Smooth muscle cell (in vitro differentiated cells): ENCODE measurements at regions not wholly inside any gene's neighbourhood (a gene's known extent, or its start where the extent isn't known, plus 50 kb on each side); places are given as distances from the start of the nearest gene placed in this dataset.

Experiments
- DNase-seq: peaks from one replicate; lab custom pipeline; 2025; ENCODE audit not compliant: unreplicated experiment; lab: John Stamatoyannopoulos, UW
- H2AFZ ChIP-seq: fragments of 200-600 bp; sonication (generic); 2 replicates; pipeline ENCODE4 v1.6.0; 2016; ENCODE audit warnings: antibody characterized with exemption, low read depth, mild to moderate bottlenecking
- H3F3A ChIP-seq: fragments of 200-600 bp; sonication (generic); 2 replicates; pipeline ENCODE4 v1.6.0; 2017; ENCODE audit warnings: antibody characterized with exemption, low read depth
- H3K27ac ChIP-seq: fragments of 200-600 bp; sonication (generic); 2 replicates; pipeline ENCODE4 v1.5.1; 2016; ENCODE audit warnings: low read depth, mild to moderate bottlenecking
- H3K27me3 ChIP-seq: fragments of 200-600 bp; sonication (generic); 2 replicates; pipeline ENCODE4 v1.6.1; 2016; ENCODE audit warnings: low read depth, mild to moderate bottlenecking
- H3K36me3 ChIP-seq: fragments of 200-600 bp; sonication (generic); 2 replicates; pipeline ENCODE4 v1.5.1; 2016; ENCODE audit warnings: low read depth
- H3K4me1 ChIP-seq: fragments of 200-600 bp; sonication (generic); 2 replicates; pipeline ENCODE4 v1.5.1; 2016; ENCODE audit warnings: low read depth
- H3K4me2 ChIP-seq: fragments of 200-600 bp; sonication (generic); 2 replicates; pipeline ENCODE4 v1.6.0; 2016; ENCODE audit warnings: mild to moderate bottlenecking
- H3K4me3 ChIP-seq: fragments of 200-600 bp; sonication (generic); 2 replicates; pipeline ENCODE4 v1.5.1; 2016; ENCODE audit warnings: mild to moderate bottlenecking
- H3K79me2 ChIP-seq: fragments of 200-600 bp; sonication (generic); 2 replicates; pipeline ENCODE4 v1.6.0; 2016; ENCODE audit warnings: low read depth, mild to moderate bottlenecking
- H3K9ac ChIP-seq: fragments of 200-600 bp; sonication (generic); 2 replicates; pipeline ENCODE4 v1.6.0; 2016; ENCODE audit warnings: low read depth
- H3K9me3 ChIP-seq: fragments of 200-600 bp; sonication (generic); replicated peaks from 2 replicates; pipeline ENCODE4 v1.5.1; 2016; ENCODE audit warnings: low read depth
- H4K20me1 ChIP-seq: fragments of 200-600 bp; sonication (generic); 2 replicates; pipeline ENCODE4 v1.6.0; 2016; ENCODE audit warnings: low read depth
- WGBS: methylation state at CpG from one replicate; pipeline ENCODE4 v1.1.7; 2016; ENCODE audit warnings: low lambda C conversion rate; 5-methylcytosine and 5-hydroxymethylcytosine counted together
- TF ChIP-seq, protein P1 (sequence below): fragments of 200-600 bp; sonication (generic); IDR thresholded peaks from 2 replicates; pipeline ENCODE4 v1.5.1; 2017; ENCODE audit warnings: borderline replicate concordance, mild to moderate bottlenecking, antibody characterized with exemption; ENCODE audit not compliant: insufficient read depth, poor library complexity, severe bottlenecking

DNA sequence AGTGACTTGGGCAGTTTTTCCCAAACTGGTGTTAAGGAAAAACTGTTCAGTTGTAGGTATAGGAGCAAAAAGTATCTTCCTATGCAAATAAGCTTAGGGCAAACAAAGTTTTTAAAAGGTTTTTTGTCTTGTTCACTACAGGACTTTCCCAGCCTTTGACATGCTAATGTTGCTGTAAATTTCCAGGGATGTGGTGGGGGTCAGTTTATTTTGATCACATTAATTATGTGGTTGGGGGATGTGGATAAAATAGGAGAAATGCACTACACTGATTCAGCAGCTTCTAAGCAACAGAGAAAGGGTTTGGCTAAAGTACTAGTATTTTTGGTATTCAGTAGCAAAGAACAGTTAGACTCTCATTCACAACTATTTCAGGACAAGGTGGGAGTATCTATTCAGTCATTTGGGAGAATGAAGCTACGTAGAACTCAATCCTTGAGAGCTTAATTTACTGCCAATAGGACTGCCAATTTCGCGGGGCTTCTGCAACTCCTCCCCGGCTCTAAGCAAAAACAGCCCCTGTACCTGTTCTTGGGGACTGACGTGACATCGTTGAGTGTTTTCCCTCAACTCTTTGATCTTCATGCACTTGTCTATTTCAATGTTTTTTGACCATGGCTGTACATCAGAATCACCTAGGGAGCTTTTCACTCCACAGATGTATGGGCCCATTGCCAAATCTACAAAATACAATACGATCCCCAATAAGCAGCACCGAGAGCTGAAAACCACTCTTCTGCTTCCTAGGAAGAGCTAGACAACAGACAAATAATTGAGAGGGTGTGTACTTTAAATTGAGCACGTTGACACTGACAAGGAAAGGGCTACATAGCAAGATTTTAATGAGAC lies 94.8 kb upstream of the NHSL1 start:
- peak overlapping the region; percentile 89 for H3K9ac ChIP-seq
- peaks cover 20% of the 10 kb centered on the region for H3K79me2 ChIP-seq
- DNase-seq: no peak
- peaks cover 9% of the 10 kb centered on the region for H3F3A ChIP-seq
- H3K4me3 ChIP-seq: peak overlapping the region; percentile 31
- no peaks in the 10 kb centered on the region for H3K9me3 ChIP-seq
- H3K36me3 ChIP-seq: no peaks in the 10 kb centered on the region
- peak overlapping the region; percentile 71 for H2AFZ ChIP-seq
- H3K27me3 ChIP-seq: no peaks in the 10 kb centered on the region
- 64% methylated on average over 9 of the region's 9 CpGs for WGBS
- TF ChIP-seq, protein P1, sequence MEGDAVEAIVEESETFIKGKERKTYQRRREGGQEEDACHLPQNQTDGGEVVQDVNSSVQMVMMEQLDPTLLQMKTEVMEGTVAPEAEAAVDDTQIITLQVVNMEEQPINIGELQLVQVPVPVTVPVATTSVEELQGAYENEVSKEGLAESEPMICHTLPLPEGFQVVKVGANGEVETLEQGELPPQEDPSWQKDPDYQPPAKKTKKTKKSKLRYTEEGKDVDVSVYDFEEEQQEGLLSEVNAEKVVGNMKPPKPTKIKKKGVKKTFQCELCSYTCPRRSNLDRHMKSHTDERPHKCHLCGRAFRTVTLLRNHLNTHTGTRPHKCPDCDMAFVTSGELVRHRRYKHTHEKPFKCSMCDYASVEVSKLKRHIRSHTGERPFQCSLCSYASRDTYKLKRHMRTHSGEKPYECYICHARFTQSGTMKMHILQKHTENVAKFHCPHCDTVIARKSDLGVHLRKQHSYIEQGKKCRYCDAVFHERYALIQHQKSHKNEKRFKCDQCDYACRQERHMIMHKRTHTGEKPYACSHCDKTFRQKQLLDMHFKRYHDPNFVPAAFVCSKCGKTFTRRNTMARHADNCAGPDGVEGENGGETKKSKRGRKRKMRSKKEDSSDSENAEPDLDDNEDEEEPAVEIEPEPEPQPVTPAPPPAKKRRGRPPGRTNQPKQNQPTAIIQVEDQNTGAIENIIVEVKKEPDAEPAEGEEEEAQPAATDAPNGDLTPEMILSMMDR: no peak
- peaks cover 13% of the 10 kb centered on the region for H3K4me1 ChIP-seq
- H3K27ac ChIP-seq: peak overlapping the region; percentile 97
- H4K20me1 ChIP-seq: peaks cover 5% of the 10 kb centered on the region
- H3K4me2 ChIP-seq: peak overlapping the region; percentile 80

DNA sequence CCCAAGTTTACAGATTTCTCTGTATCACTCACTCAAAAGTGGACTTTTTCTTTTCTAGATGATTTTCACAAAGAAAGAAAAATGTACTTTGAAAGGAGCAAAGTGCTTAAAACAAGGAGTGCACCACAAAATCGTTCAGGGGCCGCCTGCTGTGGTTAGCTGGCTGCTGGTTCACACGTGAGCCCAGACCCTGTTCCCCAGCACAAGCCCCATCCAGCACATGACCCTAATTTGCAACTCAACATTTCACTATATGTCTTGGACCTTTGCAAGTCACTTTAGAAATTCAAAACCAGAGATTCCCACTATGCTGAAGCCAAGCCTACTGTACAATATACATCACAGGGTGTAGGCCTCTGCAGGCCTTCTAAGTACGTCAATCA lies 95.5 kb upstream of the NHSL1 start:
- H3K79me2 ChIP-seq: peaks cover 20% of the 10 kb centered on the region
- H3K9me3 ChIP-seq: no peaks in the 10 kb centered on the region
- H3K4me1 ChIP-seq: peaks cover 13% of the 10 kb centered on the region
- DNase-seq: no peak
- H3K4me2 ChIP-seq: peak overlapping the region; percentile 80
- TF ChIP-seq, protein P1: no peak
- peaks cover 9% of the 10 kb centered on the region for H3F3A ChIP-seq
- H3K36me3 ChIP-seq: no peaks in the 10 kb centered on the region
- H2AFZ ChIP-seq: no peak overlapping the region
- WGBS: 83% methylated on average over 4 of the region's 4 CpGs
- peaks cover 5% of the 10 kb centered on the region for H4K20me1 ChIP-seq
- H3K27me3 ChIP-seq: no peaks in the 10 kb centered on the region
- H3K4me3 ChIP-seq: no peak overlapping the region
- H3K9ac ChIP-seq: no peak overlapping the region
- peak overlapping the region; percentile 97 for H3K27ac ChIP-seq

DNA sequence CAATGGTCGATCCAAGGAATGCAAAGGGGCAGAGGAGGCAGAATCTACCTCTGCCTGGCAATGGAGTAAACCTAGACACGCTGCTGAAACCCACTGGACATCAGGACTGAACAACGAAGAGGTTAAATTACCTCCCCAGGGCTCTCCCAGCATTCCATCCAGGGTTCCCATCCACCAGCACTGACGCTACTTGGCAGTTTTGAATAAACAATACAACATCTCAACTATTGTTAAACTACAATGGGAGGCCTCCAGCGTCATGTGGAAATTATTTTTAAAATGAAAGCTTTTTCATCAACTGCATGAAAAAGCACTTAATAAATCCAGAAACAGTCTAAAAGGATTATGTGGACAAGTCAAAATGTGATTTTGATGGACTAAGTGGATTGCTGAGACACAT lies 96.8 kb upstream of the NHSL1 start:
- Histone ChIP-seq H3K79me2 (peaks cover 15% of the 10 kb centered on the region), H3K9me3 (no peaks in the 10 kb centered on the region), H3K27me3 (no peaks in the 10 kb centered on the region), H3K36me3 (no peaks in the 10 kb centered on the region), H3K4me2 (no peak overlapping the region), H2AFZ (no peak overlapping the region), H3K9ac (no peak overlapping the region), H3K27ac (no peak overlapping the region), H4K20me1 (no peaks in the 10 kb centered on the region), H3K4me1 (peaks cover 13% of the 10 kb centered on the region), H3F3A (peaks cover 9% of the 10 kb centered on the region), H3K4me3 (no peak overlapping the region)
- no peak for DNase-seq
- WGBS: 79% methylated on average over 5 of the region's 5 CpGs
- TF ChIP-seq, protein P1: no peak

DNA sequence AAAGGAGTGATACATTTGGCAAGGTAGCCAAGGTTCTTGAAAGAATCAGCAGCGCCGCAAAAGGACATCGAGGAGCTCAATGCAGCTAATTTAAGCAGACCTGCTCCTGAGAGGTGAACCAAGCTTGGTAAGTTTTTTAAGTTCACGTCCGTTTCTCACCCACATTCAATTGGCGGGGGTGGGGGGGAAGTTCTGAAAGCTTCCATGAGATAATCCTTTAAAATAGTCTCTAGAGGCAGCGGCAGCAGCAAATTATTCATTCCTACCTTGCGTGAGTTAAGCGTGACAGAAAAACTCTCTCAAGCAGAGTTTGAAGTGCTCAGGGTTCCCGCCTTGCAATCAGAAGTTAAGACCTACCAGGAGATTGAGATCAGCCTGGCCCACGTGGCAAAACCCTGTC lies 97.3 kb upstream of the NHSL1 start:
- Histone ChIP-seq H3K9me3 (no peaks in the 10 kb centered on the region), H3F3A (peaks cover 9% of the 10 kb centered on the region), H3K4me3 (no peak overlapping the region), H4K20me1 (no peaks in the 10 kb centered on the region), H3K9ac (no peak overlapping the region), H3K79me2 (peaks cover 11% of the 10 kb centered on the region), H3K4me1 (peaks cover 13% of the 10 kb centered on the region), H3K36me3 (no peaks in the 10 kb centered on the region), H3K27me3 (no peaks in the 10 kb centered on the region), H3K27ac (no peak overlapping the region), H2AFZ (no peak overlapping the region), H3K4me2 (no peak overlapping the region)
- 81% methylated on average over 11 of the region's 11 CpGs for WGBS
- DNase-seq: no peak
- TF ChIP-seq, protein P1: no peak
